HPDE6-E6E7 (cell line): ENCODE measurements at regions not wholly inside any gene's neighbourhood (a gene's known extent, or its start where the extent isn't known, plus 50 kb on each side); places are given as distances from the start of the nearest gene placed in this dataset.

Experiments
- DNase-seq: peaks from one replicate; pipeline ENCODE4 v3.0.0; 2011; ENCODE audit warnings: missing footprints; ENCODE audit errors: extremely low spot score

DNA sequence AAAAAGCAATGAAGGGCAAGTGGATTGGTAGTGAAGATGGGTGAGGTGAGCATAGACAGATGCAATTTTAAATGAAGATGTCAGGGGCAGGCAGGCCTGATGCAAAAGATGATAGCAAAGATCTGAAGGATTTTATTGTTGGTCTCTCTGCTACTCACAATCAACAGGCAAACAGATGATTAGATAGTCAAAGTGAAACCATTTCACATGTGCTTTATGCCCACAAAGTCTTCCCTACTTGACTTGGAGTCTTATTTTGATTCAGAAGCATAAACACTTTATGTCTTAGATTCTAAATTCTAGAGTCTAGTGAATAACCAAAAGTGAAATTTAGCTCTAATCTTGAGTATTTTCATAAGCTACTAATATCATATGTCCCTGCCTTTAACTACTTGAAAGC, 153.8 kb upstream of the HNRNPA3 start:
- DNase-seq: no peak

DNA sequence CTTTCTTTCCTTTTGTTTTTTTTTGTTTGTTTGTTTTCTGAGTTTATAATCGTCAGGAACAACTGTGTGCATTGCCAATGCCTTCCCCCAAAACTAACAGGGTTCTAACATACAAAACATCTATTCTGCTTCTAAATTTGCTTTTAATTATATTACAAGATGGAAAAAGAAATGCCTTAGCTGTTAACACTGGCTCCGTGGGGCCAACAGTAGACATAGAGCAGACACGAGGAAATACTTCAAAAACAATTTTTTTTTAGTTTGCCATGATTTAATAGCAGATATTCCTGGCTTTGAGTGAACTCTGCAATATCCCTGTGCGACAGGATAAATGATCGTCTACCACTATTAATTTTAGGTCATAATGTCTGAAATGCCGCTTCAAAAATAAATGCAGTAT, 153.3 kb upstream of the HNRNPA3 start:
- DNase-seq: no peak

- DNase-seq: no peak
Measured at GRCh38 chr2:177063331-177063730, 149.3 kb upstream of the HNRNPA3 start.

GRCh38 chr2:177064422-177064821, 148.2 kb upstream of the HNRNPA3 start:
- no peak for DNase-seq

GRCh38 chr2:177068967-177069366, 143.6 kb upstream of the HNRNPA3 start:
- no peak for DNase-seq

DNA sequence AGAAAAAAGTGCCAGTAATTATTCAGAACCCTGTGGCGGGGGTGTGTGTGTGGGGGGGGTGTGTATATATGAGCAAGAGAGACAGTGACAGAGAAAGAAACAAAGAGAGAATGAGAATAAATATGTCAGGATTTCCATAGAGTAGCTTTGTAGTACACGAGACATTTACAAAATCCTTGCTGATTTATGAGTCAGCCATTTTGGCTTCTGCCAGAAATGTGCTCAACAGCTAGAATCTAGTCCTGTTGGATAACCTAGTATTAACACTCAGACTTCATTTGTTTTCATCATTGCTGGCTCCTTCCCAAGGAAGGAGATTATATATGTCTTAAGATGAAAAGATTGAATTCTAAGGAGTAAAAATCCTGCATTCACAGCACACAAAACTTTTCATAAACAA, 140.5 kb upstream of the HNRNPA3 start:
- no peak for DNase-seq

DNA sequence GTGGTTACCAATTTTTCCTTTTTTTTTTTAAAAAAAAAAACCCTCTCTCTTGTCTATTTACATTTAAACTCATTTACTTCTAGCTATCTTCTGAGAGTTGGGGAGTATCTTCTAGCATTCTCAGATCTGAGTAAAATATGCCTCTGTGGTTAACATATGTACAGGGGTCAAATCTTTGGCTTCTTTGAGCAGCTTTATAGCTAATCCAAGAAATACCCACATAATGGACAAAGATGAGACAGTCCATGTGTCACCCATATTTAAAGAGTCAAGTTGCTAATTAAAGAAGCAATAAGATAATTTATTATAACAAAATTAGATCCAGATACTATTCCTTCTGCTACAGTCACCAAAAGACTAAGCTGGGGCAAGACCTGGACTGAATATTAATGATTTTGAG, 139.0 kb upstream of the HNRNPA3 start:
- no peak for DNase-seq

DNA sequence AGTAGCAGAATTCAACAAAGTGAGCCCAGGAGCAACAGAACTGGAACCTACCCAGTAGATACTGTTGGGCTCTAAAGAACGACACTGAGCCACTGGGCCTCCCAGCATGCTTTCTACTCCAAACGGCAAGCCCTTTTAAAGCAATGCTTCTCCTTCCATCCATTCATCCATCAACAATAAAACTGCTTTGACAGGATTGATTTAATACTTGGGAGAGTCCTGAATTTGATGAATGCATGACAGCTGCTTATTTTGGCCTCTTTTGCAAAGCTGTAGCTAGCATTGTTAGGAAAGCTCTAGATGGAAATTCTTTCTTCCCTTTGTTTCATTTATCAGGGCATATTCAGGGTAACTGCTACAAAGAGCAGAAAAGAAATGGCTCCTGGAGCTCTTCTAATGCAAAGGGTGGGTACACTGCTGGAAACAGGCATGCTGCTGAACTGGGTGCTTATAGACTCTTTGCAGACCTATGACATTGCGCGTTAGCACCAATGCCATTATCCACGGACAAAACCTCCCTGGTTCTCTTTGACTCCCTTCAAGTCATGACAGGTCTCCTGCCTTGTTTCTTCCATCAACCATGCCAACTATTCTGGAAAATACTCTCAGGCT, 138.4 kb upstream of the HNRNPA3 start:
- no peak for DNase-seq

DNA sequence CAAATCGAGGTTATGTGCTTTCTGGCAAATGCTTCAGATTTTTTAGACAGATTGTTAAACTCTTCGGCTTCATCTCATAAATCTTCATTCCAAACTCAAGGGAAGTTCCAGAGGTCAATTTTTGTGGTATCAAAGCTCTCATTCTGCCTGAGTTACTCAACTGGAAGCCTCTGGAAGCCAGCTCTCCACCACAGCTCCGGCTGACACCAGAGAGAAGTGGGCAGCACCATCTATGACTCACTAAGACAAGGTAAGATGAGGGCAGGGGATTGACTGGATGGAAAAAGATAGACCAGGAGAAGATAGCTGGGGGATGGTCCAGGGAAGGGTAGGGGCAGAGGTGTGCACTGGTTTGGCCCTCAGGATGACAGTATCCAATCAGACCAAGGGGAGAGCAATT, 137.3 kb upstream of the HNRNPA3 start:
- DNase-seq: no peak

DNA sequence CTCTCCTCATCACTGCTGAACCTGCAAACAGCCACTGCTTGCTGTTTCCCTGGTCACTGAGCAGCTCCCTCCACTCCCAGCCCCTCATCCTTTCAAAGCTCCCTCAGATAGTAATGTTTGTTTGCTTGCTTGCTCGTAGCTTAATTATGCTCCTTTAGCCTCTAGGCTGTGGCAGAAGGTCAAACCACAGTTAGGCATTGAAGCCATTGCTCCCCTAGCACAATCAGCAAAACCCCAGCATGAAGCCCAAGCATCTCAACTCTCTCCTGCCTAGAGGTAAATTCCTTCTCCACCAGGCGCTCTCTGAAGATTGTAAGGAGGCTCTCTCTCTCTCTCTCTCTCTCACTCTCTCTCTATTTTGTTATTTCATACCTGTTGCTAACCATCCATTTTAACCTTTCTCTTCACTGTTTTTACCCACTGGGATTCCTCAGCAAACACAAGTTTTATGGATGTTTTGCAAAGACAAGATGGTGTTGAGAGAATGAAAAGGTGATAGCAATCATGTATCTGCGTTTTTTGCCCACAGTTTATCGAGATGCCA, 135.9 kb upstream of the HNRNPA3 start:
- no peak for DNase-seq

DNA sequence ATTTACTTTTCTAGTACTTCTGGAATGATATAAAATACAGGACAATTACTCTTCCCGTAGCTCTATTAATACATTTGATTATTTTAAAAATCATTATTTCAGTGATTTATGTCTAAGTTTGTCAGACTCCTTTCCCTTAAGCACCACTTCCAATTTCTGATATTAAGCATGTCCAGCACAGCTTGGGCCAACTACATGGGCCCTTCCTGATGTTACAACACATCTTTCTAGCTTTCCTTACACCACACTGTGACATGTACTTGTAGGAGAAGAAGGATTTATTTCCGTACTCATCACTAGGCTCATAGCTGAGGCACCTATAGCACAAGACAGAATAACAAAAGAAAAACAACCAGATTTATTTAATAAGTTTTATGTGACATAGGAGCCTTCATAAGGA, 134.8 kb upstream of the HNRNPA3 start:
- no peak for DNase-seq

GRCh38 chr2:177078416-177078815, 134.2 kb upstream of the HNRNPA3 start:
- no peak for DNase-seq

DNA sequence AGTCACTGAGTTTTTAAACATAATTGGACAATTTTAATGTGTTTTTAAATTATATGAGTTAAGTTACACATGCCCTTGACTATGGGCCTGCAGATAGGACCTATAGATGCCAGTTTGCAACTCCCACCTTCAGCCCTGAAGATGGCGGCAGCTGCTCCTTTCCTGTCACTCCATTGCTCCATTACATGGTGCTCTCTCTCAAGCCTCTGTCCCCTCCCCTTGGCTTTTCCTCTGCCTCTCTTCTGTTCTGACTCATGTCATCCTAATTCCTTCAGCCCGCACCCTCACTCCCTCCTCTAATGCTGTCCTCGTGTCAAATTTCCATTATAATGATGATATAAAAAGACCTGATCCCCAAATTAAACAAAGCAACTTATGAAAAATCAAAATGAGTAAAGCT, 133.7 kb upstream of the HNRNPA3 start:
- DNase-seq: no peak

GRCh38 chr2:177080746-177081284, 131.8 kb upstream of the HNRNPA3 start:
- DNase-seq: no peak

DNA sequence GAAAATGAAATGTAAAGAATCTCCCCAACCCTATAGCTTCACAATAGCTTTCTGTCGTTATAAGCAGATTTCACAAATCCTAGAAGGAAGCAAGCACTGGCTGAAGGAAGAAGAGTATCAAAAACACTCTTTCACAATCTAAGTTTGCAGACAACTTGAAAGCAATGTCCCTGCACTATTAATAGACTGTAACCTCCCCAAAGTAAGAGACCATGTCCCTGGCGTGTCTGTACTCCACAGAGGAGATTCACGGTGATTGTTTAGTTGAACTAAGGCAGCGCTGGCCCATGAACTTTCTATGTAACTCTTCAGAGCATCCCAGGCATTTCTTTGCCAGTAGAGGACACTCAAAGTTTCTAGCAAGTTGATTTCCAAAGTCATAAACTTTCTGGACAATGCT, 128.0 kb upstream of the HNRNPA3 start:
- no peak for DNase-seq

- no peak for DNase-seq
Measured at GRCh38 chr2:177088529-177088928, 124.1 kb upstream of the HNRNPA3 start.

DNA sequence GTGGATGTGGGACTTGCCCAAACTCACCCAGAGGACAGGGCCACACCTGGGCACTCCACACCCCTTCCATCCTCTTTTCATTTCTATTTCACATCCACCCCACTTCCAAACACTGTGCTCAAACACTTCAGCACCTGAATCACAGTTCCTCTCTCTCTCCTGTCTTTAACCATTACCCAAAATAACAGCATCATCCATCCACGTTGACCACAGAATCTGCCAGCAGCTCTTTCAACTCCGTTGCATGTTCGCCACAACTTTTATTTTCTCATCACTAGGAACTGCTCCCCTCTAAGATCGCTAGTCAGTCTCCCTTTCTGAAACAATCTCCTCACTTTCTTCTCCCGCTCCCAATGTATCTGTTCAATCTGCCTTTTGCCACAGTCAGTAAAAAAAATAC, 121.6 kb upstream of the HNRNPA3 start:
- no peak for DNase-seq

- DNase-seq: no peak
Measured at GRCh38 chr2:177093371-177093770, 119.2 kb upstream of the HNRNPA3 start.

DNA sequence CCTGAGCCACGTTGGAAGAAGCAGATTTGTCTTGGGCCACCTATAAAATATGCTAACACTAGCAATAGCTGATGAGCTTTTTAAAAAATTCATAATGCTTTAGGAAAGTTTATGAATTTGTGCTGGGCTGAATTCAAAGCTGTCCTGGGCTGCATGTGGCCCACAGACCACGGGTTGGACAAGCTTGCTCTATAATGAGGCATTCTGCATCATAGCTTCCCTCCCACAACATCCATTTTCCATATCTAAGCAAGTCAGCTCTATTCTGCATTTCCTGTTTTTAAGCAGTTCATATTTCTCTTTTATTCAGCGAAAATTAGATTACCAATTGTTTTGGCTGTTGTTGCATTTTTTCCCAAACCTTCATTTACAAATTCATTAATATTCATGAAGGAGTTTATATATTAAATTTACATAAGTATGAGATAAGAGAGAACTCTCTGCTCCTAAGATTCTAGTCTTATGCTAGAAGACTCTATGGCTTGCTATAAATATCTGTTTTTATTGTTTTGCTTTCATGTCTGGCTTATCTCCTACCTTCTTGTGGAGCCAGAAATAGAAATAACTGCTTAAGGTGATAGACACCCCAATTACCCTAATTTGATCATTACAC, 114.5 kb upstream of the HNRNPA3 start:
- DNase-seq: no peak

GRCh38 chr2:177101930-177102329, 110.7 kb upstream of the HNRNPA3 start:
- DNase-seq: no peak

- no peak for DNase-seq
Measured at GRCh38 chr2:177106212-177106611, 106.4 kb upstream of the HNRNPA3 start.

DNA sequence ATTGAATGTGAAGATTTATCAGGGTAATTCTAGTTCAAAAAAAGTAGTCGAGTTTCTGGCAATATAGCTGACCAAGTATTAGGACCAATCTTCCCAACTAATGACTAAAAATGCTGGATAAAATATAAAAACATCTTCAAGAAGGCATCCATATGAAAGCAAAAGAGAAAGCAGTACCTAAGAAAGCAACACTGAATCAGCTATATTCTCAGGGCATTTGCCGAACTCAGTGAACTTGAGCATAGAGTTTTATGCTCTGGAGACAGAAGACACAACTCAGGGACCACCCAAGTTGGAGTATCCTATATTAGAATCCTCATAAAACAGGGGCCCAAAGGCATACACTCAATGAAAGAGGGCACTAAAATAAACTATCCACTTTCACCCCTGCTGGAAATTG, 103.7 kb upstream of the HNRNPA3 start:
- no peak for DNase-seq

DNA sequence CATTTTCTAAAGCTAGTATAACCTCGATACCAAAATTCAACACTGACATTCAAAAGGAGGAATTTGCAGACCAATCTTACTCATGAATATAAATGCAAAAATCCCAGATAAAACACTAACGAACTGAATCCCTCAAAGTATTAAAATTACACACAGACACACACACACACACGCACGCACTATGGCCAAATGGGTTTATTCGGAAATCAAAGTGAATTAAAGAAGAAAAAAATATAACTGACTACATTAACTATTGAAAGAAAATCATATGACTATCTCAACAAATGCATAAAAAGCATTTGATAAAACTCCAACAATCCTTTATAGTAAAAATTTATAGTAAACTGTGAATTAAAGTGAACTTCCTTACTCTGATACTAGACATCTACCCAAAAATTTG, 97.9 kb upstream of the HNRNPA3 start:
- DNase-seq: no peak

DNA sequence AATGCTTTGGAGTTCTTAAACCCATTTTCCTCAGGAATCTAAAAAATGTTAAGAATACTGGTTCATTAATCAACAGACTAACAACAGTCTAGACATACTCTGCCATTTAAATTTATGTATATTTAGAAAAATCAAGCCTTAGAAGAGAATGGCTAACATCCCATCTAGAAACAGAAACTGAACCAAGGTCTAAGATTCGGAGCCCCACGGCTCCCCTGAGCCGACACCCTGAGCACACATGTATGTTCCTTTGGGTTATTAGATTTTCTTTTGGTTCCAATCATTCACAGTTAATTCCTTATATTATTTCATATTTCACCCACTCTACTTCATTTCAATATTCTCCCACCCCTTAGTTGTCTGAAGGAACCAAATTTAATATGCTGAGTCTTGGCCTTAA, 94.8 kb upstream of the HNRNPA3 start:
- no peak for DNase-seq
